Neutrophil (primary cell): ENCODE measurements at regions not wholly inside any gene's neighbourhood (a gene's known extent, or its start where the extent isn't known, plus 50 kb on each side); places are given as distances from the start of the nearest gene placed in this dataset.

Experiments used
- H3K27ac ChIP-seq: fragments of 200-600 bp; sonication (generic); 2 replicates; pipeline ENCODE4 v1.5.1; 2016; ENCODE audit warnings: mild to moderate bottlenecking, moderate library complexity
- H3K27me3 ChIP-seq: fragments of 200-600 bp; sonication (generic); 2 replicates; pipeline ENCODE4 v1.6.0; 2016; ENCODE audit warnings: mild to moderate bottlenecking
- H3K36me3 ChIP-seq: fragments of 200-600 bp; sonication (generic); 2 replicates; pipeline ENCODE4 v1.5.1; 2017
- H3K4me1 ChIP-seq, 2 experiments: fragments of 200-600 bp in 1 of 2; sonication (generic) in 1 of 2; 1 replicate in 1 of 2; 2 replicates in 1 of 2; pipeline versions ENCODE4 v1.5.1 to v1.6.1; 2013 to 2016; ENCODE audit warnings: low read depth in 1 of 2, low read length in 1 of 2, mild to moderate bottlenecking in 1 of 2, moderate library complexity in 1 of 2; ENCODE audit not compliant: control insufficient read depth in 1 of 2, insufficient read depth in 1 of 2
- H3K4me3 ChIP-seq, 2 experiments: fragments of 200-600 bp in 1 of 2; sonication (generic) in 1 of 2; 1 replicate in 1 of 2; 2 replicates in 1 of 2; pipeline ENCODE4 v1.5.1; 2013 to 2016; ENCODE audit warnings: low read depth in 1 of 2, low read length in 1 of 2, mild to moderate bottlenecking in 1 of 2, moderate library complexity in 1 of 2
- H3K9me3 ChIP-seq: fragments of 200-600 bp; sonication (generic); 2 replicates; pipeline ENCODE4 v1.5.1; 2016
- TF ChIP-seq, protein P1 (sequence below): fragments of 200-600 bp; sonication (generic); IDR thresholded peaks from 2 replicates; pipeline ENCODE4 v1.5.1; 2016; ENCODE audit warnings: antibody characterized with exemption

GRCh38 chr2:189281201-189281600 is 101.6 kb upstream of the COL5A2 start:
- no peaks in the 10 kb centered on the region for H3K4me1 ChIP-seq
- H3K27me3 ChIP-seq, result no peaks in the 10 kb centered on the region
- no peaks in the 10 kb centered on the region for H3K9me3 ChIP-seq
- no peak overlapping the region for H3K27ac ChIP-seq
- TF ChIP-seq, protein P1, sequence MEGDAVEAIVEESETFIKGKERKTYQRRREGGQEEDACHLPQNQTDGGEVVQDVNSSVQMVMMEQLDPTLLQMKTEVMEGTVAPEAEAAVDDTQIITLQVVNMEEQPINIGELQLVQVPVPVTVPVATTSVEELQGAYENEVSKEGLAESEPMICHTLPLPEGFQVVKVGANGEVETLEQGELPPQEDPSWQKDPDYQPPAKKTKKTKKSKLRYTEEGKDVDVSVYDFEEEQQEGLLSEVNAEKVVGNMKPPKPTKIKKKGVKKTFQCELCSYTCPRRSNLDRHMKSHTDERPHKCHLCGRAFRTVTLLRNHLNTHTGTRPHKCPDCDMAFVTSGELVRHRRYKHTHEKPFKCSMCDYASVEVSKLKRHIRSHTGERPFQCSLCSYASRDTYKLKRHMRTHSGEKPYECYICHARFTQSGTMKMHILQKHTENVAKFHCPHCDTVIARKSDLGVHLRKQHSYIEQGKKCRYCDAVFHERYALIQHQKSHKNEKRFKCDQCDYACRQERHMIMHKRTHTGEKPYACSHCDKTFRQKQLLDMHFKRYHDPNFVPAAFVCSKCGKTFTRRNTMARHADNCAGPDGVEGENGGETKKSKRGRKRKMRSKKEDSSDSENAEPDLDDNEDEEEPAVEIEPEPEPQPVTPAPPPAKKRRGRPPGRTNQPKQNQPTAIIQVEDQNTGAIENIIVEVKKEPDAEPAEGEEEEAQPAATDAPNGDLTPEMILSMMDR, result no peak
- no peaks in the 10 kb centered on the region for H3K36me3 ChIP-seq
- no peak overlapping the region for H3K4me3 ChIP-seq

GRCh38 chr2:189285349-189285748 is 105.8 kb upstream of the COL5A2 start:
- Histone ChIP-seq H3K27ac (no peak overlapping the region), H3K4me1 (no peaks in the 10 kb centered on the region), H3K36me3 (no peaks in the 10 kb centered on the region), H3K9me3 (no peaks in the 10 kb centered on the region), H3K27me3 (no peaks in the 10 kb centered on the region), H3K4me3 (no peak overlapping the region)
- TF ChIP-seq, protein P1, result no peak

- H3K27me3 ChIP-seq, result no peaks in the 10 kb centered on the region
- no peak overlapping the region for H3K4me3 ChIP-seq
- no peaks in the 10 kb centered on the region for H3K4me1 ChIP-seq
- no peaks in the 10 kb centered on the region for H3K36me3 ChIP-seq
- no peak overlapping the region for H3K27ac ChIP-seq
- no peaks in the 10 kb centered on the region for H3K9me3 ChIP-seq
- TF ChIP-seq, protein P1, result no peak
These were observed 106.5 kb upstream of the COL5A2 start for GRCh38 chr2:189285962-189286645.

GRCh38 chr2:189287363-189287762 is 107.8 kb upstream of the COL5A2 start:
- TF ChIP-seq, protein P1, result no peak
- Histone ChIP-seq H3K4me3 (no peak overlapping the region), H3K27me3 (no peaks in the 10 kb centered on the region), H3K27ac (no peak overlapping the region), H3K4me1 (no peaks in the 10 kb centered on the region), H3K9me3 (no peaks in the 10 kb centered on the region), H3K36me3 (no peaks in the 10 kb centered on the region)

- H3K4me1 ChIP-seq, result no peaks in the 10 kb centered on the region
- no peaks in the 10 kb centered on the region for H3K9me3 ChIP-seq
- H3K36me3 ChIP-seq, result no peaks in the 10 kb centered on the region
- TF ChIP-seq, protein P1, result no peak
- no peaks in the 10 kb centered on the region for H3K27me3 ChIP-seq
- no peak overlapping the region for H3K27ac ChIP-seq
- no peak overlapping the region for H3K4me3 ChIP-seq
These were observed 108.5 kb upstream of the COL5A2 start for GRCh38 chr2:189287982-189288521.
